ENCODE measurements at regions not wholly inside any gene's neighbourhood (a gene's known extent, or its start where the extent isn't known, plus 50 kb on each side); places are given as distances from the start of the nearest gene placed in this dataset.

- TF ChIP-seq CTCF (IDR thresholded peaks at IDR 0.05; ENCODE audit: low read depth, low read length, poor library complexity, severe bottlenecking), result no peak
- TF ChIP-seq EZH2phosphoT487 (IDR thresholded peaks at IDR 0.05; ENCODE audit: borderline replicate concordance, low read length), result no peak
Measured at GRCh38 chr18:14945984-14946383, 198.0 kb downstream of the ANKRD30B start.

Data from DOHH2 (cell line).